Inferior parietal cortex (tissue), 1 donor: ENCODE measurements at regions not wholly inside any gene's neighbourhood (a gene's known extent, or its start where the extent isn't known, plus 50 kb on each side); places are given as distances from the start of the nearest gene placed in this dataset.

Experiments
- DNase-seq: peaks from one replicate; pipeline ENCODE4 v3.0.0-alpha.2; 2016; ENCODE audit errors: extremely low spot score

GRCh38 chr4:177047851-177048174 is 255.1 kb upstream of the VEGFC start:
- DNase-seq = no peak

- DNase-seq = no peak
These were observed 258.1 kb upstream of the NEIL3 start for GRCh38 chr4:177051473-177052060.

- no peak for DNase-seq
These were observed 257.3 kb upstream of the NEIL3 start for GRCh38 chr4:177052211-177052934.

- no peak for DNase-seq
These were observed 252.5 kb upstream of the NEIL3 start for GRCh38 chr4:177057186-177057585.

GRCh38 chr4:177064116-177064515 is 245.6 kb upstream of the NEIL3 start:
- no peak for DNase-seq

GRCh38 chr4:177064729-177065394 is 244.8 kb upstream of the NEIL3 start:
- DNase-seq = no peak

- no peak for DNase-seq
These were observed 242.9 kb upstream of the NEIL3 start for GRCh38 chr4:177066746-177067145.

GRCh38 chr4:177070533-177071058 is 239.1 kb upstream of the NEIL3 start:
- DNase-seq = no peak

GRCh38 chr4:177077095-177077971 is 232.3 kb upstream of the NEIL3 start:
- no peak for DNase-seq

GRCh38 chr4:177079327-177079726 is 230.3 kb upstream of the NEIL3 start:
- no peak for DNase-seq

GRCh38 chr4:177080388-177080787 is 229.3 kb upstream of the NEIL3 start:
- no peak for DNase-seq

GRCh38 chr4:177087060-177087459 is 222.6 kb upstream of the NEIL3 start:
- no peak for DNase-seq

- no peak for DNase-seq
These were observed 222.2 kb upstream of the NEIL3 start for GRCh38 chr4:177087499-177087898.

- DNase-seq = no peak
These were observed 218.2 kb upstream of the NEIL3 start for GRCh38 chr4:177091515-177091914.

GRCh38 chr4:177092807-177093206 is 216.9 kb upstream of the NEIL3 start:
- no peak for DNase-seq

- DNase-seq = no peak
These were observed 215.7 kb upstream of the NEIL3 start for GRCh38 chr4:177093964-177094363.

- DNase-seq = no peak
These were observed 212.4 kb upstream of the NEIL3 start for GRCh38 chr4:177097291-177097690.

- no peak for DNase-seq
These were observed 210.5 kb upstream of the NEIL3 start for GRCh38 chr4:177099211-177099610.

GRCh38 chr4:177100307-177100706 is 209.4 kb upstream of the NEIL3 start:
- no peak for DNase-seq

- DNase-seq = no peak
These were observed 206.1 kb upstream of the NEIL3 start for GRCh38 chr4:177103619-177104018.

- no peak for DNase-seq
These were observed 204.1 kb upstream of the NEIL3 start for GRCh38 chr4:177105536-177105935.

- no peak for DNase-seq
These were observed 202.3 kb upstream of the NEIL3 start for GRCh38 chr4:177107288-177107921.
